Caco-2 (cell line): ENCODE measurements at regions not wholly inside any gene's neighbourhood (a gene's known extent, or its start where the extent isn't known, plus 50 kb on each side); places are given as distances from the start of the nearest gene placed in this dataset.
A peak's percentile ranks its signal among the peaks of the same experiment; 100 is the strongest.

Experiments used
- BruUV-seq: library from RNA; stranded (reverse); fragments of 400-500 nt; replicated peaks from 2 replicates; lab custom pipeline; 2021; lab: Mats Ljungman, UMichigan
- CTCF ChIA-PET: fragments of 300-600 bp; sonication (Branson Sonifier 250); formaldehyde crosslinking; loops from one replicate; lab custom pipeline; 2022; ENCODE audit warnings: antibody characterized with exemption; lab: Charles Lee
- POLR2A ChIA-PET: fragments of 300-600 bp; sonication (Branson Sonifier 250); formaldehyde crosslinking; loops from one replicate; lab custom pipeline; 2022; ENCODE audit warnings: antibody characterized with exemption; lab: Charles Lee
- DNase-seq, 2 experiments: peaks; one replicate each; pipeline versions ENCODE4 v3.0.0 to v3.0.0-alpha.2; 2020 to 2022
- H3K27me3 ChIP-seq: replicated peaks from 2 replicates; pipeline ENCODE4 v1.6.0; 2011; ENCODE audit warnings: low read length; ENCODE audit not compliant: control insufficient read depth, insufficient read depth
- H3K36me3 ChIP-seq: 2 replicates; pipeline ENCODE4 v1.5.1; 2011; ENCODE audit warnings: low read length; ENCODE audit not compliant: control insufficient read depth, insufficient read depth
- H3K4me1 ChIP-seq: fragments of 250-450 bp; sonication (Bioruptor Pico); 2 replicates; pipeline ENCODE4 v1.5.1; 2020; ENCODE audit warnings: mild to moderate bottlenecking
- H3K4me3 ChIP-seq: 2 replicates; pipeline ENCODE4 v1.5.1; 2011; ENCODE audit warnings: low read depth, mild to moderate bottlenecking, control low read depth, low read length
- H3K9me3 ChIP-seq: fragments of 250-450 bp; sonication (Bioruptor Pico); 2 replicates; pipeline ENCODE4 v1.5.1; 2020; ENCODE audit warnings: mild to moderate bottlenecking, moderate library complexity
- H3K27ac Mint-ChIP-seq: one replicate; pipeline ENCODE4 v1.8.0; 2022; ENCODE audit warnings: mixed read lengths; ENCODE audit not compliant: unreplicated experiment
- H3K27me3 Mint-ChIP-seq: one replicate; pipeline ENCODE4 v1.8.0; 2022; ENCODE audit warnings: mixed read lengths; ENCODE audit not compliant: insufficient read depth, unreplicated experiment
- H3K36me3 Mint-ChIP-seq: one replicate; pipeline ENCODE4 v1.8.0; 2022; ENCODE audit warnings: mild to moderate bottlenecking, mixed read lengths; ENCODE audit not compliant: insufficient read depth, unreplicated experiment
- H3K4me1 Mint-ChIP-seq: one replicate; pipeline ENCODE4 v1.8.0; 2022; ENCODE audit warnings: low read depth, mixed read lengths; ENCODE audit not compliant: unreplicated experiment
- H3K4me3 Mint-ChIP-seq: one replicate; pipeline ENCODE4 v1.8.0; 2022; ENCODE audit warnings: mild to moderate bottlenecking, moderate library complexity, mixed read lengths; ENCODE audit not compliant: unreplicated experiment
- H3K9me3 Mint-ChIP-seq: one replicate; pipeline ENCODE4 v1.8.0; 2022; ENCODE audit warnings: mixed read lengths; ENCODE audit not compliant: unreplicated experiment
- intact Hi-C: fragments of 100-400 bp; cut with micrococcal nuclease; formaldehyde crosslinking; loops from one replicate; pipeline ENCODE4 v1.10.0; 2022; ENCODE audit not compliant: unreplicated experiment
- TF ChIP-seq, protein P1 (sequence below), 2 experiments: fragments of 200-600 bp in 1 of 2; IDR thresholded peaks; 1 replicate in 1 of 2; 2 replicates in 1 of 2; pipeline versions ENCODE4 v1.5.1 to v1.8.0; 2011 to 2022; ENCODE audit warnings: antibody characterized with exemption in 1 of 2, control low read depth in 1 of 2, inconsistent platforms in 1 of 2, low read depth in 1 of 2, low read length in 1 of 2, mild to moderate bottlenecking in 1 of 2, moderate library complexity in 1 of 2; ENCODE audit not compliant: insufficient read depth in 1 of 2, severe bottlenecking in 1 of 2, unreplicated experiment in 1 of 2

DNA sequence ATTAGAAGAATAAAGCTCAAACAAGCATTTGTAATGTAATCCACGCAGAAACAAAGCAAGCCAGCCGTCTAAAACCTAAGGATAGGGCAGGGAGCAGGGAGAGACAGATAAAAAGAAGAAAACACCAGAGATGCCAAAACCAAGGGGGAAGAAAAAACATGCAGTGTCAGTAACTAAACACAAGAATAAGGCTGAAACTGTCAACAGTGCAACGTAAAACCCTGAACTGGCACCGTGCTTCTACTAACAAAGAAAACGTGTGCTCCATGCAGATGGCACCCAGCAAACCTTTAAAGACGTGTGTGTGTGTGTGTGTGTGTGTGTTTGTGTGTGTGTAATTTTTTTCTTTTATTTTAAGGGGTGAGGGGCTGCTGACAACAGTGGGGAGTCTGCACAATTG lies 88.4 kb upstream of the TAB2 start:
- Mint-ChIP-seq H3K4me1 (peaks cover 25% of the 10 kb centered on the region), H3K27ac (no peak overlapping the region), H3K4me3 (no peak overlapping the region), H3K36me3 (no peaks in the 10 kb centered on the region), H3K27me3 (no peaks in the 10 kb centered on the region), H3K9me3 (no peaks in the 10 kb centered on the region)
- no TSS peak for BruUV-seq
- TF ChIP-seq, protein P1, sequence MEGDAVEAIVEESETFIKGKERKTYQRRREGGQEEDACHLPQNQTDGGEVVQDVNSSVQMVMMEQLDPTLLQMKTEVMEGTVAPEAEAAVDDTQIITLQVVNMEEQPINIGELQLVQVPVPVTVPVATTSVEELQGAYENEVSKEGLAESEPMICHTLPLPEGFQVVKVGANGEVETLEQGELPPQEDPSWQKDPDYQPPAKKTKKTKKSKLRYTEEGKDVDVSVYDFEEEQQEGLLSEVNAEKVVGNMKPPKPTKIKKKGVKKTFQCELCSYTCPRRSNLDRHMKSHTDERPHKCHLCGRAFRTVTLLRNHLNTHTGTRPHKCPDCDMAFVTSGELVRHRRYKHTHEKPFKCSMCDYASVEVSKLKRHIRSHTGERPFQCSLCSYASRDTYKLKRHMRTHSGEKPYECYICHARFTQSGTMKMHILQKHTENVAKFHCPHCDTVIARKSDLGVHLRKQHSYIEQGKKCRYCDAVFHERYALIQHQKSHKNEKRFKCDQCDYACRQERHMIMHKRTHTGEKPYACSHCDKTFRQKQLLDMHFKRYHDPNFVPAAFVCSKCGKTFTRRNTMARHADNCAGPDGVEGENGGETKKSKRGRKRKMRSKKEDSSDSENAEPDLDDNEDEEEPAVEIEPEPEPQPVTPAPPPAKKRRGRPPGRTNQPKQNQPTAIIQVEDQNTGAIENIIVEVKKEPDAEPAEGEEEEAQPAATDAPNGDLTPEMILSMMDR (IDR thresholded peaks at IDR 0.05; ENCODE audit: insufficient read depth in 1 of 2, low read depth in 1 of 2, low read length in 1 of 2, severe bottlenecking in 1 of 2, unreplicated experiment in 1 of 2): no peak
- H3K9me3 ChIP-seq: peaks cover 3% of the 10 kb centered on the region; the same call in 1 of the 2 replicates
- no peaks in the 10 kb centered on the region; the same call in 1 of the 2 replicates for H3K27me3 ChIP-seq
- CTCF ChIA-PET: no interaction called here
- DNase-seq: no peak
- H3K36me3 ChIP-seq: no peaks in the 10 kb centered on the region
- no peak overlapping the region for H3K4me3 ChIP-seq
- peaks cover 15% of the 10 kb centered on the region for H3K4me1 ChIP-seq
- intact Hi-C loops: no loop called here
- POLR2A ChIA-PET: no interaction called here

DNA sequence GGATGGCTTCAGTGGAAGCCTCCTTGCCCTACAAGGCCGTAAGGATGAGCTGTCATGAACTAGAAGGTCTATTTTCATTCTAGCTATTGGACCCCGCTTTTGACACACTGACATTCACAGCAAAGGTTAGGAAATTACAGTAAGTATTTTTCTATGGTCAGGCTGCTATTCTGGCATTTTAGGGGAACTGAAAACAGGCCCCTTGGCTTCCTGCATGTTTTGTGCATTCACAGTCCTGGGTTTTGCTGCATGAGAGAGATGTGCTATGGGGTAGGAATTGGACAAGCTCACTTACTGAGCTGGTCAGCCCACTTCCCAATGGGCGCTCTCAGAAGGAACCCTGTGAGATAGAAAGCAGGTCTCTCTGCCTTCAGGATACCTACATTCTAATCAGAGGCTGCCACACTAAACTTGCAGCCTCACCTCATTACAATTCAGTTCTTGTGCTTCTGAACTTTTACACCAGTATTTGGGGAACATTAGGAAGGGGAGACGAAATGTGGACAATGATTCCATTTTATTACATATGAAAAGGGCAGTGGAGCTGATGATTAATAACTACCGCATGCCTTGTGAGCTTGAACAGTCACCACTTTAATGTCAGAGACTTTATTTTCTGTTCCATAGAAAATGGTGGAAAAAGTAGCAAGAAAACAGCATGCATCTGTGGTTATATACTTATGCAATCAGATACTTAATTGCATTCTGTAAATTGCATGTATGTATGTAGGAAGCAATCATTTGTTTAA lies 86.6 kb upstream of the TAB2 start:
- no peak for DNase-seq
- ChIA-PET POLR2A (no interaction called here), CTCF (no interaction called here)
- Histone ChIP-seq H3K9me3 (peaks cover 5% of the 10 kb centered on the region; the same call in 1 of the 2 replicates), H3K36me3 (no peaks in the 10 kb centered on the region), H3K4me1 (peaks cover 27% of the 10 kb centered on the region), H3K4me3 (no peak overlapping the region), H3K27me3 (no peaks in the 10 kb centered on the region; the same call in 1 of the 2 replicates)
- intact Hi-C loops: loop anchor here (2.0 kb wide), 1 partner anchor 46 kb away; no protein-coding TSS in a partner anchor
- no peak overlapping the region for H3K27ac Mint-ChIP-seq
- no peaks in the 10 kb centered on the region for H3K9me3 Mint-ChIP-seq
- BruUV-seq: no TSS peak
- no peaks in the 10 kb centered on the region for H3K36me3 Mint-ChIP-seq
- TF ChIP-seq, protein P1 (IDR thresholded peaks at IDR 0.05; ENCODE audit: insufficient read depth in 1 of 2, low read depth in 1 of 2, low read length in 1 of 2, severe bottlenecking in 1 of 2, unreplicated experiment in 1 of 2): no peak
- no peak overlapping the region for H3K4me3 Mint-ChIP-seq
- no peaks in the 10 kb centered on the region for H3K27me3 Mint-ChIP-seq
- peaks cover 27% of the 10 kb centered on the region for H3K4me1 Mint-ChIP-seq

GRCh38 chr6:149231778-149232177 lies 85.7 kb upstream of the TAB2 start:
- H3K36me3 ChIP-seq: no peaks in the 10 kb centered on the region
- Mint-ChIP-seq H3K36me3 (no peaks in the 10 kb centered on the region), H3K9me3 (no peaks in the 10 kb centered on the region), H3K4me1 (peaks cover 27% of the 10 kb centered on the region), H3K27me3 (no peaks in the 10 kb centered on the region), H3K27ac (peak overlapping the region; percentile 80), H3K4me3 (peak overlapping the region; percentile 34)
- DNase-seq: no peak
- CTCF ChIA-PET: no interaction called here
- POLR2A ChIA-PET: interaction anchor here (0.6 kb wide), 1 partner anchor 119 kb away, joined by 5 read pairs; no protein-coding TSS in a partner anchor
- peaks cover 5% of the 10 kb centered on the region; the same call in 1 of the 2 replicates for H3K9me3 ChIP-seq
- intact Hi-C loops: loop anchor here (2.0 kb wide), 1 partner anchor 47 kb away; no protein-coding TSS in a partner anchor
- TF ChIP-seq, protein P1 (IDR thresholded peaks at IDR 0.05; ENCODE audit: insufficient read depth in 1 of 2, low read depth in 1 of 2, low read length in 1 of 2, severe bottlenecking in 1 of 2, unreplicated experiment in 1 of 2): no peak
- no peaks in the 10 kb centered on the region for H3K27me3 ChIP-seq
- no peak overlapping the region for H3K4me3 ChIP-seq
- H3K4me1 ChIP-seq: peaks cover 27% of the 10 kb centered on the region
- BruUV-seq: no TSS peak
